ENCODE measurements at regions not wholly inside any gene's neighbourhood (a gene's known extent, or its start where the extent isn't known, plus 50 kb on each side); places are given as distances from the start of the nearest gene placed in this dataset.
"Not testable (repeated sequence)": the region's sequence is repeated elsewhere in the genome, so short reads cannot be mapped to it uniquely, and the experiment has no call there.

GRCh38 chr2:7683196-7683595, 766.0 kb downstream of the RNF144A start:
- TF ChIP-seq JUND (IDR thresholded peaks at IDR 0.05; ENCODE audit: low read depth) = no peak
- in situ Hi-C loops (cut with HindIII; ENCODE audit: low pct_unique_long_range_greater_than_20kb, low sequenced_read_pairs) = no loop called here
- no peak for DNase-seq (ENCODE audit: low read depth in 1 of 2, low spot score in 1 of 2)

- in situ Hi-C loops (cut with HindIII; ENCODE audit: low pct_unique_long_range_greater_than_20kb, low sequenced_read_pairs) = no loop called here
- DNase-seq (ENCODE audit: low read depth in 1 of 2, low spot score in 1 of 2) = no peak
These were observed 766.5 kb downstream of the RNF144A start for GRCh38 chr2:7683708-7684107.

GRCh38 chr2:7685342-7686015, 768.3 kb downstream of the RNF144A start:
- TF ChIP-seq JUND (IDR thresholded peaks at IDR 0.05; ENCODE audit: low read depth) = no peak
- DNase-seq (ENCODE audit: low read depth in 1 of 2, low spot score in 1 of 2) = no peak
- in situ Hi-C loops (cut with HindIII; ENCODE audit: low pct_unique_long_range_greater_than_20kb, low sequenced_read_pairs) = no loop called here

More at GRCh38 chr2:7683708-7684107, 766.5 kb downstream of the RNF144A start:
- no peak for TF ChIP-seq JUND (IDR thresholded peaks at IDR 0.05; ENCODE audit: low read depth)

GRCh38 chr2:7686016-7686385, 768.8 kb downstream of the RNF144A start:
- no peak for DNase-seq (ENCODE audit: low read depth in 1 of 2, low spot score in 1 of 2)
- in situ Hi-C loops (cut with HindIII; ENCODE audit: low pct_unique_long_range_greater_than_20kb, low sequenced_read_pairs) = no loop called here
- TF ChIP-seq JUND (IDR thresholded peaks at IDR 0.05; ENCODE audit: low read depth) = no peak

GRCh38 chr2:7691961-7692656, 774.9 kb downstream of the RNF144A start:
- no peak for TF ChIP-seq JUND (IDR thresholded peaks at IDR 0.05; ENCODE audit: low read depth)
- no peak for DNase-seq (ENCODE audit: low read depth in 1 of 2, low spot score in 1 of 2)
- in situ Hi-C loops (cut with HindIII; ENCODE audit: low pct_unique_long_range_greater_than_20kb, low sequenced_read_pairs) = no loop called here

- TF ChIP-seq JUND (IDR thresholded peaks at IDR 0.05; ENCODE audit: low read depth) = no peak
- DNase-seq (ENCODE audit: low read depth in 1 of 2, low spot score in 1 of 2) = no peak
- in situ Hi-C loops (cut with HindIII; ENCODE audit: low pct_unique_long_range_greater_than_20kb, low sequenced_read_pairs) = no loop called here
These were observed 775.5 kb downstream of the RNF144A start for GRCh38 chr2:7692657-7693161.

- in situ Hi-C loops (cut with HindIII; ENCODE audit: low pct_unique_long_range_greater_than_20kb, low sequenced_read_pairs) = no loop called here
- DNase-seq (ENCODE audit: low read depth in 1 of 2, low spot score in 1 of 2) = no peak
- no peak for TF ChIP-seq JUND (IDR thresholded peaks at IDR 0.05; ENCODE audit: low read depth)
These were observed 776.2 kb downstream of the RNF144A start for GRCh38 chr2:7693246-7694075.

- TF ChIP-seq JUND (IDR thresholded peaks at IDR 0.05; ENCODE audit: low read depth) = no peak
- in situ Hi-C loops (cut with HindIII; ENCODE audit: low pct_unique_long_range_greater_than_20kb, low sequenced_read_pairs) = no loop called here
- no peak for DNase-seq (ENCODE audit: low read depth in 1 of 2, low spot score in 1 of 2)
These were observed 777.1 kb downstream of the RNF144A start for GRCh38 chr2:7694076-7694985.

- DNase-seq (ENCODE audit: low read depth in 1 of 2, low spot score in 1 of 2); in situ Hi-C loops (cut with HindIII; ENCODE audit: low pct_unique_long_range_greater_than_20kb, low sequenced_read_pairs): not testable (repeated sequence)
These were observed 779.3 kb downstream of the RNF144A start for GRCh38 chr2:7696556-7696955.

- no peak for TF ChIP-seq JUND (IDR thresholded peaks at IDR 0.05; ENCODE audit: low read depth)
These were observed 779.8 kb downstream of the RNF144A start for GRCh38 chr2:7697052-7697451.

GRCh38 chr2:7701791-7702190, 784.6 kb downstream of the RNF144A start:
- no peak for TF ChIP-seq JUND (IDR thresholded peaks at IDR 0.05; ENCODE audit: low read depth)
- in situ Hi-C loops (cut with HindIII; ENCODE audit: low pct_unique_long_range_greater_than_20kb, low sequenced_read_pairs) = no loop called here

More at GRCh38 chr2:7697052-7697451, 779.8 kb downstream of the RNF144A start:
- no peak for DNase-seq (ENCODE audit: low read depth in 1 of 2, low spot score in 1 of 2)
- in situ Hi-C loops (cut with HindIII; ENCODE audit: low pct_unique_long_range_greater_than_20kb, low sequenced_read_pairs) = no loop called here

GRCh38 chr2:7703048-7703447, 785.8 kb downstream of the RNF144A start:
- no peak for TF ChIP-seq JUND (IDR thresholded peaks at IDR 0.05; ENCODE audit: low read depth)
- in situ Hi-C loops (cut with HindIII; ENCODE audit: low pct_unique_long_range_greater_than_20kb, low sequenced_read_pairs) = no loop called here
- no peak for DNase-seq (ENCODE audit: low read depth in 1 of 2, low spot score in 1 of 2)

More at GRCh38 chr2:7701791-7702190, 784.6 kb downstream of the RNF144A start:
- no peak for DNase-seq (ENCODE audit: low read depth in 1 of 2, low spot score in 1 of 2)

Data from T47D (cell line).